Effector CD8-positive, alpha-beta T cell (primary cell): ENCODE measurements at regions not wholly inside any gene's neighbourhood (a gene's known extent, or its start where the extent isn't known, plus 50 kb on each side); places are given as distances from the start of the nearest gene placed in this dataset.

ENCODE experiments used
- DNase-seq: peaks from one replicate; lab custom pipeline; 2025; lab: John Stamatoyannopoulos, UW

DNA sequence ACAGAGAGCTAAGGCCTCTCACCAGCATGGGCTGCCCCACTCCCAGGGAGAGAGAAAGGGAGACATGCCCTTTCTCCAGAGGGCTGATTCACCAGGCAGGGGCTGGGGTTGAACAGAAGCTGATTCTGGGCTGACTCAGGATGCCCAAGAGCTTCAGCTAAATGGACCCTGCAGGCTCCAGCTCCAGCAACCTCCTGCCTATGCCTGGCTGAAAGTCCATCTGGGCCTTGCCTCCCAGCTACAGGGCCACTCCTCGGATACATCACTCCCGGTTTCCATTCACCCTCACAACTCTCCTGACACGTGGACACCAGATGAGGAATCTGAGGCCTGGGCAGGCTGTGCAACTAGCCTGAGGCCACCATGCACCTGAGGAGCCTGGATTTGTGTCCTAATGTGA lies 215.5 kb downstream of the BUD13 start:
- no peak for DNase-seq

DNA sequence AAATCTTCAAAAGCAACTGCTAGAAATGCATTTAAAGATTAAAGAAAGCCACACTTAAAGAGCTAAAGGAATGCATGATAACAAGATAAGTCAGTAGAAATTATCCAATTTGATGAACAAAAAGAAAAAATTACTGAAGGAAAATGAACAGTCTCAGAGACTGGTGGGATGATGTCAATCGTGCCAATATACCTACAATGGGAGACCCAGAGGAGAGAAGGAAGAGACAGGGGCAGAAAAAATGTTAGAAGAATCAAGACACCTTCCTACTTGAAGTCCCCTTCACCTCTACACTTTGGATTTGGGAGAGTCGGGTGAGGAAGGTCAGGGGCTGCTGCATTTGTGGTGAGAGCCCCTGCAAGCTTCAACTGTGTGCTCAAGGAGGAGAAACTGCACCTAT lies 216.3 kb downstream of the BUD13 start:
- no peak for DNase-seq

DNA sequence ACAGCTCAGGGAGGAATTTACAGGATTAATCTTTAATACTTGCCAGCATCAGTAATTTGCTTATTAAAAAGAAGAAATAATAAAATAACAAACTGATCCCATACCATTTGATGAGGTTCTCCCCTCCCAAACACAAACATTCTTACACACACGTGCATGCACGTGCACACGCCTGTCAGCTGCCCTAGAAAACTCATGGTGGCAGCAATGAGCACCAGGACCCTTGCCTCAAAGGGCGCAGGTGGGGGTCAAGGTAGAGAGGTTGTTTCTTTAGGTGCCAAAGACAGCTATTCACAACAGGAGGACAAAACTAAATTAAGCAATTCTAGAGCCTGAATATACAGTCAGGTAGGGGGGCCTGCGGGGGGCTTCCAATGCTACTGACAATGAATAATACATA lies 219.3 kb downstream of the BUD13 start:
- DNase-seq = no peak

DNA sequence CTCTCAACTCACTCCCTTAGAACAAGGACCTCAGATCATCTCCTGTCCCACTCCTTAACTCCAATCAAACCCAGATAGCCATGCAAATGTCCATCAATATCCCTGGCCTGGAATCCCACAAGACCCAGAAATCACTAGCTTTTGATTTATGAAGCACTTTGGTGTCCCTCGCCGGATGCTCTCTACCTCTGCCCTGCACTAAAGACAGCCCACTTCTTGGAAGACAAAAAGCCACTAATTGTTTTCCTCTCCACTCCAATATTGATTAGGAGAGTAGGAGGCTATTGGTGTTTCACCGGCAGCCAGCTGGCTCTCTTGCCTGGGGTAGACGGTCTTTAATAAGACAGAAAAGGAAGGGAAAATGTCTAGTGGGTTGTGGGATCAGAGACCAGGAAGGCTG lies 221.2 kb downstream of the BUD13 start:
- no peak for DNase-seq

DNA sequence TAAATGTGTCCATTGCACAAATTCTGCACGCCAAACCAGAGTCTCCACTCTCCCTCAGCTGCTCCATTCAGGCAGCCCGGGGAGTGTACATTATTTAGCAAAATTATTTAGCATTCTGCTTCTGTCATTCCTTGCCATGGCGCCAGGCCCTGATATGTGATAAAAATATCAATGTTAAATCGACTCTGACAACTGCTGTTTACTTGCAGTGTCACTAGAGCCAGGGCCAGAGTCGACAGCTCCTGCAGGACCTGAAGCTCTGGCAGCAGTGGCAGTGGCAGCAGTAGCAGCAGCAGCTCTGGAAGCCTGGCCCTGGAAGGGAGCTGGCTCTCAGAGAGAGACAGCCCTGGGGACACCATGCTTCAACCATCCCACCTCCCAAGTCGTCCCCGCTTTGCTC lies 224.5 kb downstream of the BUD13 start:
- no peak for DNase-seq

DNA sequence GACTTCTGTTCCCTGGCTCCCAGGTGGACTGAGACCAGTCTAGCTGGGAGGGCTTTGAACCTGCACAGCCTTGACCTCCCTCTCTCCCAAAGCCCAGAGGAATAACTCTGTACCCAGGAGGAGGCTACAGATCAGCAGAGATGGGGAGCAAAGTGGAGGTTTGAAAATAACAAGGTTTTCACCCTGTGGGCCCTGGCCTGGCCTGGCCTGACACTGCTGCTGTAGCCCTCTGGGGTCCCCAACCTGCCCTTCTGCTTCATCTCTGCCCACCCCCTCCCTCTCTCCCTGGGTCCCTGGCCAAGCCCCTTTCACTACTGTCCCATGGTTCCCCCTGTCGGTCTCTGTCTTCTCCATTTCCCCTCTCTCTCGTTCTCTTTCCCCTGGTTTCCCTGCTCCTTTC lies 225.2 kb downstream of the BUD13 start:
- no peak for DNase-seq

DNA sequence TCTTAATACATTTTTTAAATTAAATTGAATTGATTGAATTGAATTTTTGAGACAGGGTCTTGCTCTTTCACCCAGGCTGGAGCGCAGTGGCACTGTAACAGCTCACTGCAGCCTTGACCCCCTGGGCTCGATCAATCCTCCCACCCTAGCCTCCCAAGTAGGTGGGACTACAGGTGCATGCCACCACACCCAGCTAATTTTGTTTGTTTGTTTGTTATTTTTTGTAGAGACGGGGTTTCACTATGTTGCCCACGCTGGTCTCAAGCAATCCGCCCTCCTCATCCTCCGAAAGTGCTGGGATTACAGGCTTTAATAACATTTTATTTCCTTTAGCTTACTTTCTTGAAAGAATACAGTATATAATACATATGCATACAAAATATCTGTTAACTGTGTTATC lies 226.9 kb downstream of the BUD13 start:
- DNase-seq = no peak

DNA sequence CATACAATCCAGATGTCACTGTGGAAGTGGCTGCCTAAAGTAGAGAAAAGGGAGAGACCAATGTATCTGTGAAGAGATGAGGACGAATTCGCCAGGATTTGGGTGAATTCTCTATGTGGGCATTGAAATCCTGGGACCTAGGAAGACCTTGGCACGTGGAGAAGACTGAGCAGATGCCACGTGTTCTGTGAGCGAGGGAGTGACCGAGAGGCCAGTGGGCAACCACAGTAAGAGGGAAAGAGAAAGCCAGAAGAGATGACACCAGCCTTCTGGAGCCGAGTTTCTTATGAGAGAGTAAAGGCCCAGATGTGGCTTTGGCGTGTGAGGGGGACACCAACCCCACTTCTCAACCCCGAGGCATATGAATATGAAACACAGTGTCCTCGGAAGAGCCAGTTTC lies 228.1 kb downstream of the BUD13 start:
- DNase-seq = no peak

DNA sequence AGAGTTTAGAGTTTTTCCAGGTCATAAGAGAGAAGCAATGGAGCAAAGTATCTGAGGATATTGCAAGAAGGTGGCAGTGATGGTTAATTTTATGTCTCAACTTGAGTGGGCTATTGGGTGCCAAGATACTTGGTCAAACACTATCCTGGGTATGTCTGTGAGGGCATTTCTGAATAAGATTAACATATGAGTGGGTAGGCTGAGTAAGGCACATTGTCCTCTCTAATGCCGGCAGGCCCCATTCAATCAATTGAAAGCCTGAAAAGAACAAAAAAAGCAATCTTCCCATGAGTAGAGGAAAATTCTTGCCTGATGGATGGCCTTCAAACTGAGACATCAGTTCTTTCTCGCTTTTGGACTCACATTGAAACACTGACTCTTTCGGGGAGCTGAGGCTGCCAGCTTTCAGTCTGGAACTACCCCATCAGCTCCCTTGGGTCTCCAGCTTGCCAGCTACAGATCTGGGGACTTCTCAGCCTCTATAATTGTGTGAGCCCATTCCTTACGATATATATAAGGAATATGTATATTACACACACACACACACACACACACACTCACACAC lies 228.8 kb downstream of the BUD13 start:
- DNase-seq = no peak

DNA sequence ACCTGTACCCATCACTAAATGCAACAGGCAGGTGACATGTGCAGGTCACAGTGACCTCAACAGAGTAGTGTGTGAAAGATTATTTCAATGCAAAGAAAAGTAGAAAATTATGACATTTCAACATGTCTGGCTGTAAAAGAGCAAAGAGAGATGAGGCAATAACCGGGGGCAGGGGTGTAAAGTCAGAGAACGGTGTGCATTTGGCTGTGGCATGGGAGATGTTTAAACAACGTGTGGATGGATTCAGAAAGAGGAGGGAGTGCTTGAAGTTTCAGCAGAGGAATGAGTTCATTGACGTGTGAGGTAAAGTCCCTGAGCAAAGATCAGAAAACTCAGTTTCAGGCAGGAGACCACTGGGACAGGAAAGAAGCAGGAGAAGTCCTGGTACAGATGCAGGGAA lies 229.7 kb downstream of the BUD13 start:
- no peak for DNase-seq

DNA sequence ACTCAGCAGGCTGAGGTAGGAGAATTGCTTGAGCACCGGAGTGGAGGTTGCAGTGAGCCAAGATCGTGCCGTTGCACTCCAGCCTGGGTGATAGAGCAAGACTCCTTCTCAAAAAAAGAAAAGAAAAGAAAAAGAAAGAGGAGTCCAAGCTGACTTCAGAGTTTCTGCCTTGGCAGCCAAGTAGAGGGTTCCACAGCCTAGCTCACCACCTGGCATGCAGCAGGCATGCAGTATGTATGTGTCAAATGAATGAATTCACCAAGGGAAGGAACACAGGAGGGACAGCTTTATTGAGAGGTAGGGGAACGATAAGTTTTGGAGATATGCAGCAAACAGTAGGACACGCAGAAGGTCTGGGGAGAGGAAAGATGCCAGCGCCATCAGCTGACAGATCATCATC lies 230.4 kb downstream of the BUD13 start:
- DNase-seq = no peak

DNA sequence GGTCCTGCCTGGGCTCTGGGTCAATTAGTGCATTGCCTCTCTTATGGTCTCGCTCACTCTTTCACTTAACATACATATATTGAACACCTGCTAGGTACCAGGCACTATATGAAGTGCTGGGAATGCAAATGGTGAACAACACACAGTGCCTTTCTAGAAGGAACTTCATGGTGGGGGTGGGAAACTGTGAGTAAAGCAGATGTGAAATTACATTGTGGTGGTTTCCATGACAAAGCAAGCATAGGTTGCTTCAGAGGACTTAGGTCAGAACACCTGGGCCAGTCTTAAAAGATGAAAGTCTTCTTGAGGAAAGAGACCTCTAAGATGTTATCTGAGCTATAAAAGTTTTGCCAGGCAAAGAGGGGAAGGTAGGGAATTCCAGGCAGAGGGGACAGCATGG lies 231.3 kb downstream of the BUD13 start:
- DNase-seq = no peak

DNA sequence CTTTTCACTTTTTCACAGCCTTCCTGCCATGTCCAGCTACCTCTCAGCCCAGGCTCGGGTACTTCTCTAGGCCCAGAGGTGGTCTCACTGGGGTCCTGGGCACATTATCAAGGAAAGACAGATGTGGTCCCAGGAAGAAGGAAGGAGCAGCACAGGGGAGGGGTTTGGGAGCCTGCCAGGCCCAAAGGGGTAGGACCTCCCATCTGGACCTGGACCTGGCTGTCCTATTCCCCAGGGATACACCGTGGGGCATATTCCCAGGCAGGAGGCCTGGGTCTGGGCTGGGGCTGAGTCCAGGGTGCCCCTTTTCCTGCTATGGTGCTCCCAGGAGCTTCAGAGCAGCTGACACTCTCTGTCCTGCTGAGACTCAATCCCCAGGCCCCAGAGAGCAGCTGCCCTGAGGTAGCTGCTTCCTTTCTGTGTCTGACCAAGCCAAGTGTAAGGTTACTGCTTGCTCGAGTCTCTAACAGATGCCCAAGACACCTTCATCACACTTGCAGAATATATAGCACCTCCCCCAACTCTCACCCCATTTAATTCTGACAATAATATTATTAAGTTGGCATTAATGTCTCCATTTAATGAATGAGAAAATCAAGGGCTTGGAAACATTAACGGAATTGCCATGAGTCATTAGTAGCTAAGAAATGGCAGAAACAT lies 232.0 kb downstream of the BUD13 start:
- no peak for DNase-seq

DNA sequence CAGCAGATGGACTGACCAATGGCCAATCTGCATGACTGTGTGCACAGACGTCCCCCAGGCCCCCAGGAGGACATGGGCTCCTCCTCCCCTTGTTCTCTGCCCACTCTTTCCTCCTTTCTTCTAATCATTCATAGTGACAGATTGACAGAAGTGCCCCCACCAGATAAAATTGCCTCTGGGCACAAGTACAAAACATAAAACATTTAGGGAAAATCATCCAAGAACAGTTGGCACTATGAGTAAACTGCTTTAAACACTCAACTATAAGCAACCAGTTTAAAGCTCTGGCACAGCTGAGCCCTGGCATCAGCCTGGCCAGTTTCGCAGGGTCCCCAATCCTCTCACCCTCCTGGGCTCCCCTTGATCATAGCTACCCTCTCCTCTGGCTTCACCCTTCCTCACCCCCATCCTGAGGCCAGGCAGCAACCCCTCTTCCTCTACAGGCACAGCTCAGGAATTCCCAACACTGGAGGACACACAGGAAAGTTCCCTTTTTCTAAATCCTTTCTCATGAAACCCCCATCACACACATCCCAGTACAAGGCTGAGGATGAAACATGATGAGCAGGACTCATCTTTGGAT lies 232.9 kb downstream of the BUD13 start:
- DNase-seq = no peak

DNA sequence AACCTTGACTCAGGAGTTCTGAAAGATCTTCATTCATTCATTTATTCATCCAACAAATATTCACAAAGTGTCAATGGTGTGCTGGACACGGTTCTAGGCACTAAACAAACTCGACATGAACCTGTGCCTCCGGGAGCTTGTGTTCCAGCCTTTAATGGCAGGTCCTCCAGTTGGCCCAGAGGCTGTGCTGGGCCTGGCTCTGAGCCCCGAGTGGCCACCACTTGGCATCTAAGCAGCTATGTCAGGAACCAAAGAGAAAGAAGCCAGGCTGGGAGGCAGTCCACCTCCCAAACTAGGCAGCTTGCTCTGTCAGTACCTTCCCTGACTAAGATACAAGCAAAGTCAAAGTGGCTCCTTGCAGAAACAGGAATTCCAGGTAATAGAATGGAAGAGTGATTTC lies 233.6 kb downstream of the BUD13 start:
- DNase-seq = no peak

DNA sequence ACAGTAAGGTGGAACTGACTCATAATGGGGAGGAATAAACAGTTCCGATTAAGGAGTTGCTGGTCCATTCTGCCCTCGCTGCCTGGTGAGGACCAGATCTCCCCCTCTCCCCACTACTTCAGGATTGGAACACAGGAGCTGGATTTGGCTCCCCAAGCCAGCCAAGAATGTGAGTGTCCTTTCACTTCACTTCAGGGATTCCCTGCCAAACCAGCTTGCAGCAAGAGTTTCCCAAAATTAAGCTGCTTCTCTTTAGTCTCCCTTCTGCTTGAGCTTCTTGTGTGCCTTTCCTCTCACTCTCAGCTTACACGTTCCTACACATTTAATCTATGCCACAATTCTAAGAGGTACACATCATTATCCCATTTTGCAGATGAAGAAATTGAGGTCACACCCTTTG lies 234.1 kb downstream of the BUD13 start:
- DNase-seq = no peak

DNA sequence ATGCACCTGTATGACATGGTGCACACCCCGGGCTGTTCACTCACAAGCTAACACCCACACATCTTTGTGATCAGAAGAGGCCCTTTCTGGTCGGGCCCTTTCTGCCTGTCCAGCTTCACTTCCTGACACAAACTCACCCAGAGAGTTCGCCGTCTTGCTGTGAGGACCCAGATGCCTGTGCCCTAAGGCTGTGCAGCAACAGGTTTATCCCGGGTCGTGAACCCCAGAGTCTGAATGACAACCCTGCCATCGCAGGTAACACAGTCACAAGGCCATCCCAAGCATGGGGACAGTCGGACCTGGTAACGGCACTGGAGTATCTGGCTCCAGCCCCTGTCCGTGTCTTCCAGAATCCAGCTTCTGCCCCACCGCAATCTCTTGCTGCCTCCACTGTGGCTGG lies 235.1 kb downstream of the BUD13 start:
- DNase-seq = no peak

DNA sequence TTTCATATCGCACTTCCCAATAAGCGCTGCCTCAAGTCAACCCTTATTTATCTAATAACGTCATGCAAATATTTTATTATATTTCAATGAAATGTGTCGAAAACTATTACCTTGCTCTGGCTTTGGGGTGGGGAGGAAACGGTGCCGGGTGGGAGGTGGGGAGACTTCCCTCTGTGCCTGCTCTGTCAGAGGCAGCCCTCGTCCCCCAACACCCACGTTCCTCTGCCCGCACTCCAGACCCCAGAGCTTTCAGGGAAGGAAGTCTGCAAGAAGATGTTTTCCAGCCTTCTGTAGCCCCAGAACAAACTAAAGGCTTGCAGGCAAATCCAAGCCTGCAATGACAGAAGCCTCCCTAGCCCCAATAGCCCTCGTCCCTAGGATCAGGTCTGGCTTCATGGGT lies 235.7 kb downstream of the BUD13 start:
- no peak for DNase-seq

DNA sequence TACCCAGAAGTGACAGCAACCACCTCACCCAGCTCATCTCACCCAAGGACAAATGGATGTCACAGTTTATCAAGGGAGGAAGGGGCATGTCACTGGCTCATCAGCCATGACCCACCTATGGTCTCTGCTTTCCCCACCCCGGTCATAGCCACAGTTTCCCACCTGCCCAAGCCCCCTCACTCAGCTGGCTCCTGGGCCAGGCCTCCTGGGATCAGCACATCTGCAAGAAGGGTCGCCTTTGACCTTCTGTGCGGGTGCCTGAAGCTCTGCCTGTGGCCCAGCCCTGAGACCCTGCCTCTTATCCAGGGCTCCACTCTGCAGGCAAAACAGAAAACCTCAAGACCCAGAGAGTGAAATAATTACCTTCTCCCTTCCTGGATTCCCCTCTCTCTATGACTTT lies 236.4 kb downstream of the BUD13 start:
- DNase-seq = no peak

DNA sequence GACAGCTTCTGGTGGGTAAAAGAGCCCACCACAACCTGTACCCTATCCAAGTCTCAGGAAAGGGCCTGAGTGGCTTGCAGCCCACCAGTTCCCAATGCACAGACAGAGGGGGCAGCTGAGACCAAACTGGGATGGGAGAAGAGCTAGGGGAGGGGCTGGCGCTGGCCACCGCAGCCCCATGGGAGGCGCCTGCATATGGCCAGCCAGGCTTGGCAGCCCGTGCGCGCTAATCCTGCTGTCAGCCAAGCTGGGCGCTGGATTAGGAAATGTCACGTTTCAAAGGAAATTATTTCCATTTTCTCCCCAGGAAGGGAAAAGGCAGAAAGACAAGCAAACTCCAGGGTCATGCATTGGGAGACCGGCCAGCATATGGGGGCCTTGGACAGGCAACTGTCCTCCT lies 236.8 kb downstream of the BUD13 start:
- DNase-seq = no peak

DNA sequence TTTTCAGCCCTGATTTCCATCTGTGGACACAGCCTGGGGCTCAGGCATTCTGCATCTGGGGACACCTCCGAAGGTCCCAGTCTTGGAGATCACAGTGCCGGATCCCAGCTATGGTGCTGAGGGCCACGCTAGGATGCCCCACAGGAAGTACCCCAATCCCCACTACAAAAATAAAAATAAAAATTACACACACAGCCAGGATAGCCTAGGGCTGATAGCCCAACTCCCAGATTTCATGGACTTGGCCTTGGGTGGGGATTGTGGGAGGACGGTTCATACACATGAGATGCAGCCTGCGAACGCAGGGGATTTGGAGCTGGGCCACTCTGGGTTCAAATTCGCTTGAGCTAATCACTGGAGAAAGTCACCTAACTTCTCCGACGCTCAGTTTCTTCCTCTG lies 237.7 kb downstream of the BUD13 start:
- no peak for DNase-seq

DNA sequence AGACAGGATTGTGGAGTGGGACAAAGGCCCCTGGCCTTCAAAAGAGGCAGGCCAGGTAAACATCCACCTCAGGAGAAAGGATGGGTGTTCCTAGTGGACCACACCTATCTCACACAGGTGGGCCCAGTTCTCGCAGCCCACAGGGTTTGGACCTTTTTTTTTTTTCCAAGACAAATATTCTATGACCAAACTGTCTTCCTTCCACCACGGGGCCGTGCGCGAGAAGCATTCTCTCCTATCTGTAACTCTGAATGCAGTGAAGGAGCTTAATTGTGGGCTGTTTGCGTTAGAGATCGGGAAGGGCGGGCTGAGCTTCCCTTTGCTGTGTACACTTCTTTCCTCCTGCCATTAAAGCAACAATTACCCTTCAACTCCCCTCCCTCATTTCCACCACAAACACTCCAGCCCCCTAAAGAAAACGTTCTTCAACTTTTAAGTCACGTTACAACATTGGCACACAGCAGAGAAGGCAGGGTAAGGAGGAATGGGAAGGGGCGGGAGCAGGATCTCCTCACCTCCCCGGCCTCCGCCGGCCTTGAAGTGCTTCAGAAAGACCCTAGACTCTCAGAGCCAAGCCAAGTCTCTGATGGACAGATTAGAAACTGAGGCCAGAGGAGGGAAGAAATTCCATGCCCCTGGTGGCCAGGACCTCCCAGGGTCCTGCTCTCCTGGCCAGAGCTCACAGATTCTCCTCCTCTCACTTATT lies 238.4 kb downstream of the BUD13 start:
- DNase-seq = no peak

DNA sequence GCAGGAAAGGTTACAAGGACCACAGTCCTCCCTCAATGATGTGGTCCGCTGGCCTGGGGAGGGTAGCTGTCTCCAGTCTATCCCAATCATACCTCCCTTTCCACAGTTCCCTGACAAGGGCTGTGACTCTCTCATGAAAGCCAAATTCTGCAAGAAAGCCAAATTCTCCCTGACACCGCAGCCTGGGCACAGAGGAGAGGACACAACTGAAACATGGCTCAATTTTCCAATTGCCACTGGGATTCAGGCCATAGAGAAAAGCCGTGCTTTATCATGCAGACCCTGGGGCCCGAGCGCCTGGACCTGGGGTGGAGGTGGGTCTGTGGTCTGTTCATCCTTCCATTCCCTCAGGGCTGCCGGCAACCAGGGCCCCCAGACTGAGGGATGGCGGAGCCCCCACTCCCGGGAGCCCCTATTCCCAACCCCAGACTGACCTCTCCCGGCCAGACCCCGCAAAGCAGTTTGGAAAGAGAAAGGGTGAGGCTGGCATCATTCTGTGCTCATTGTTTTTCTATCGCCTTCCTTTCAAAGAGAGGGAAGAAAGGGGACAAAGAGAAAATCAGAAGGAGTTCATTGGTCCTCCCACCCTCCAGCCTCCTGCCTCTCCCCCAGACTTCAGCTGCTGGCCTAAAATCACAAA lies 239.5 kb downstream of the BUD13 start:
- DNase-seq = no peak
